Right renal cortex interstitium (tissue), 3 donors: ENCODE measurements at regions not wholly inside any gene's neighbourhood (a gene's known extent, or its start where the extent isn't known, plus 50 kb on each side); places are given as distances from the start of the nearest gene placed in this dataset.

Source experiments
- DNase-seq, 3 donors: peaks; one replicate each; pipeline ENCODE4 v3.0.0-alpha.2; 2013; ENCODE audit warnings: low read depth in 3 of 3, low spot score in 2 of 3

- peak in 2 of 3 donors; percentile 16 to 23 for DNase-seq
Measured at GRCh38 chr12:115598871-115599811, 678.4 kb downstream of the MED13L start.

GRCh38 chr12:115597157-115597712, 680.3 kb downstream of the MED13L start:
- no peak for DNase-seq

- no peak for DNase-seq
Measured at GRCh38 chr12:115588131-115588530, 689.4 kb downstream of the MED13L start.

GRCh38 chr12:115584156-115584555, 693.3 kb downstream of the MED13L start:
- no peak for DNase-seq

- no peak for DNase-seq
Measured at GRCh38 chr12:115583591-115583990, 693.9 kb downstream of the MED13L start.

- no peak for DNase-seq
Measured at GRCh38 chr12:115577401-115577800, 700.1 kb downstream of the MED13L start.

- DNase-seq, result no peak
Measured at GRCh38 chr12:115574826-115575225, 702.7 kb downstream of the MED13L start.

- no peak for DNase-seq
Measured at GRCh38 chr12:115572440-115572839, 705.1 kb downstream of the MED13L start.

- DNase-seq, result no peak
Measured at GRCh38 chr12:115571446-115571845, 706.0 kb downstream of the MED13L start.

GRCh38 chr12:115571027-115571426, 706.5 kb downstream of the MED13L start:
- no peak for DNase-seq

- no peak for DNase-seq
Measured at GRCh38 chr12:115570069-115570777, 707.3 kb downstream of the MED13L start.

- no peak for DNase-seq
Measured at GRCh38 chr12:115569345-115570068, 708.0 kb downstream of the MED13L start.

- no peak for DNase-seq
Measured at GRCh38 chr12:115558281-115558680, 719.2 kb downstream of the MED13L start.

GRCh38 chr12:115553622-115554021, 723.9 kb downstream of the MED13L start:
- no peak for DNase-seq

- DNase-seq, result no peak
Measured at GRCh38 chr12:115543269-115543668, 734.2 kb downstream of the MED13L start.

- no peak for DNase-seq
Measured at GRCh38 chr12:115542656-115543055, 734.8 kb downstream of the MED13L start.

GRCh38 chr12:115541891-115542421, 735.5 kb downstream of the MED13L start:
- no peak for DNase-seq

- DNase-seq, result no peak
Measured at GRCh38 chr12:115528466-115528865, 749.0 kb downstream of the MED13L start.

- DNase-seq, result no peak
Measured at GRCh38 chr12:115521771-115522409, 755.6 kb downstream of the MED13L start.

- DNase-seq, result no peak
Measured at GRCh38 chr12:115519887-115520286, 757.6 kb downstream of the MED13L start.
